ENCODE measurements at regions not wholly inside any gene's neighbourhood (a gene's known extent, or its start where the extent isn't known, plus 50 kb on each side); places are given as distances from the start of the nearest gene placed in this dataset.

DNA sequence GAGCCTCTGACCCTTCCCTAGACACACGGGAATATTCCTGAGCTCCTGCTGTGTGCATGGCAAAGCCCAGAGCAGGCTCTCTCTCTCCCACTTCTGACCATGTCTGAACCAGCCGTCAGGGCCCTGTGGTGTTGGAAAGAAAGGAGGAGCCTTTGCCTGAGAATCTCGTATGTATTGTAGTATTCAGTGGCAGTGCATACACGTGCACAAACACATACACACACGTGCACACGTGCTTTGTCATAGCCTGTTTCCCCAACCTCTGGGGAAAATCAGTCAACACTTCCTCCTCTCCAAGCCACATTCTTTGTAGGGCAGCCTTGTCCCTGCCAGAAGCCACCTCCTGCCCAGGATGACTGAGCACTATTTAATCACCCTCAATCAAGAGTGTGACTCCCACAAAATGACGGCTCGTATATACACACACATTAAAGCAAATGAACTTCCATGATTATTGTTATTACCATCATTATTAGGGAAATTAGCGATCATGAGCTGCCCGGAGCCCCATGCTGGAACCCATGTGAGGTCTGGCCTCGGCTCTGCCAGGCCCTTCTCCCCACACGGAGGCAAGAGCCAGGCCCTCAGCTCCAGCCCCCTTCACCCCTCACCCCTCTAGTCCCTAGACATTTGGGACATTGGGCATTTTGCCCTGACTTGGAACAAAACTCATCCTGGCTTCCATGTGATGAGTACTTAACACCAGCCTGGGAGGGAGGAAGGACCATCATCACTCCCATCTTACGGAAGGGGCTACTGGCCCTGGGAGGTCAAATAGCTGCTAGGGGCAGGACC lies 331.9 kb downstream of the NPHP4 start:
- TF ChIP-seq SP1 (IDR thresholded peaks at IDR 0.05) (no peak), L3MBTL2 (conservative IDR thresholded peaks at IDR 0.05) (no peak), BHLHE40 (IDR thresholded peaks at IDR 0.05; ENCODE audit: borderline replicate concordance) (no peak), FOXM1 (IDR thresholded peaks at IDR 0.05; ENCODE audit: borderline replicate concordance) (no peak), CTBP1 (IDR thresholded peaks at IDR 0.05; ENCODE audit: borderline replicate concordance) (no peak), ELF4 (IDR thresholded peaks at IDR 0.05) (no peak), TARDBP (IDR thresholded peaks at IDR 0.05) (no peak), FOXA1 (IDR thresholded peaks at IDR 0.05) (no peak), NFRKB (IDR thresholded peaks at IDR 0.05) (no peak), ARNT (IDR thresholded peaks at IDR 0.05) (no peak), HDGF (IDR thresholded peaks at IDR 0.05; ENCODE audit: borderline replicate concordance) (no peak), PKNOX1 (IDR thresholded peaks at IDR 0.05) (no peak), SUZ12 (IDR thresholded peaks at IDR 0.05) (no peak), ZNF384 (IDR thresholded peaks at IDR 0.05) (no peak), FOXK2 (IDR thresholded peaks at IDR 0.05) (no peak), LEF1 (IDR thresholded peaks at IDR 0.05; ENCODE audit: borderline replicate concordance) (no peak)
- DNase-seq (ENCODE audit: extremely low spot score), result no peak
- POLR2A ChIA-PET, result no interaction called here
- CTCF ChIA-PET, result no interaction called here

GRCh38 chr1:5659606-5660005 lies 332.6 kb downstream of the NPHP4 start:
- POLR2A ChIA-PET, result no interaction called here
- TF ChIP-seq ARNT (IDR thresholded peaks at IDR 0.05) (no peak), LEF1 (IDR thresholded peaks at IDR 0.05; ENCODE audit: borderline replicate concordance) (no peak), NFRKB (IDR thresholded peaks at IDR 0.05) (no peak), FOXM1 (IDR thresholded peaks at IDR 0.05; ENCODE audit: borderline replicate concordance) (no peak)
- CTCF ChIA-PET, result no interaction called here
- no peak for DNase-seq (ENCODE audit: extremely low spot score)

DNA sequence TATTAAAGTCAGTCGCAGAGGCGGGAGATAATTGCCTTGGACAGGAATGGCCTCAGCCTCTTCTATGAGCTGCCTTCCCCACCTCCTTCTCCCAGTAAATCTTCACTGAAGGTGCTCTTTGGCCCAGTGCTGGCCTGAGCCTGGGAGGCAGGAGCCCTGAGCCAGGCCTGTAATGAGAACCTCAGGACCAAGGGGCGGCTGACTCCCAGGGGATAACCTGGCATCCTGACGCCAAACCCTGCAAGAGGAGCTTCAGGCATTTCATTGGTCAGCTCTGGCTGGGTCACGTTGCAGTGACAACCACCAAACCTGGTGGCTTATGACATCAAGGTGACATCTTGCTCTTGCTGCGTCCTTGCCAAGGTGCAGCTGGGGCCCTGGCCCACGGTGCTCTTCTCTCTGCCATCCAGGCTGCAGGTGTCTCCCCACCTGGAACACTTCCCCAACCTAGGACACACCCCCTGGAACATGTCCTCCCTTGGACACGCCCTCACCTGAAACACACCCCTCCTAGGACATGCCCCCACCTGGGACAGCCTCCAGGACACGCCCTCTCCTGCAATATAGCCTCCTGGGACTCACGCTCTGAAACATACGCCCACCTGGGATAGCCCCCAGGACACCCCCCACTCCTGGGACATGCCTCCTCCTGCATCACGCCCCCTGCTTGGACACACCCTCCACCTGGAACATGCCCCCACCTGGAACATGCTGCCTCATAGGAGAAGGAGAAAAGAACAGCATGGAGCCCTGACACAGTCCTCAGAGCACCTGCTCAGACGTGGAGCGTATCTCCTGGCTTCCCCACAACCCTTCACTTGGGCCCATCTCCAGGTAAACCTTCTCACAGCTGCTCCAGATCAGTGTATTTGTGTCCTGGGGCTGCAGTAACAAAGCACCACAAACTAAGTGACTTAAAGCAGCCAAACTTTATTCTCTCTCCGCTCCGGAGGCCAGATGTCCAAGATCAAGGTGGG lies 333.6 kb downstream of the NPHP4 start:
- TF ChIP-seq SP1 (IDR thresholded peaks at IDR 0.05), result no peak
- TF ChIP-seq ZNF384 (IDR thresholded peaks at IDR 0.05), result no peak
- no peak for TF ChIP-seq PKNOX1 (IDR thresholded peaks at IDR 0.05)
- TF ChIP-seq NFRKB (IDR thresholded peaks at IDR 0.05), result no peak
- TF ChIP-seq TARDBP (IDR thresholded peaks at IDR 0.05), result no peak
- TF ChIP-seq FOXM1 (IDR thresholded peaks at IDR 0.05; ENCODE audit: borderline replicate concordance), result no peak
- TF ChIP-seq L3MBTL2 (conservative IDR thresholded peaks at IDR 0.05), result no peak
- TF ChIP-seq FOXK2 (IDR thresholded peaks at IDR 0.05), result no peak
- no peak for TF ChIP-seq BHLHE40 (IDR thresholded peaks at IDR 0.05; ENCODE audit: borderline replicate concordance)
- TF ChIP-seq CTBP1 (IDR thresholded peaks at IDR 0.05; ENCODE audit: borderline replicate concordance), result no peak
- no peak for TF ChIP-seq ELF4 (IDR thresholded peaks at IDR 0.05)
- TF ChIP-seq HDGF (IDR thresholded peaks at IDR 0.05; ENCODE audit: borderline replicate concordance), result no peak
- no peak for TF ChIP-seq SUZ12 (IDR thresholded peaks at IDR 0.05)
- no peak for DNase-seq (ENCODE audit: extremely low spot score)
- ChIA-PET POLR2A (no interaction called here), CTCF (no interaction called here)

DNA sequence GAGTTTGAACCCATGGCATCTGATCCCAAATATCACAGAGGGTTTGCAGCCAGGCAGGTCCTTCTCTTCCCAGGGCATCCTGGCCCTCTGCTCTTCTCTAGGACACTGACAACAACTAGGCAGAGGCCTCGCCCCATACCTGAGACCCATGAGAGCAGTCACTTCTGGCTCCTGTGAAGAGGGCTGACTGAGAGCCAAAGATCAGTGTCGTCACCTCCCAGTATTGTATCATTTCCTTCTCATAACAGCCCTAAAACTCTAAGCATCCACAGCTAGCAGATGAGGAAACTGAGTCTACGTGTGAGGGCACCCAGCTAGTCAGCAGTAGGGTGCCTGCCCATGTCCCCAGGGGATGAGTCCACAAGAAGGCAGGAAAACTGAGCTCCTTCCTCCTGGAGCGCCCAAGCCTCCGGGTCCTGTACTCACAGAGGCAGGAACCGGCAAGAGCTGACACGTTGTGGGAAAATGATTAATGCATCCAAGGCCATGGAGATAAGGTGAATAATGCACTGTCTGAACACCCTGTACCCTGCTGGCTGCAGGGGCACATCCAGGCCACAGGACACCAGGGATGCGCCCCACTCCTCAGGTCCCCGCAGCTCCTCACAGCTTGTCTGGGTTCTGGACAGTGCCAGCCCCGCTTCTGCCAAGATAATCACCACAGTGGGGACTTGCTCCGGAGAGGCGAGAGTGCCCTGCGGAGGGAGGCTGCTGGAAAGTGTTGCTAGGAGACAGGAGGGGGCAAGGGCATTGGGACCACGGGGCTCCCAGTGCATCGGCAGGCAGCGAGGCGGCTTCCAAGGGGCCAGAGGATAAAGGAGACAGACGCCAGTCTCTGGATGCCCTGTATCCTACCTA lies 340.0 kb downstream of the NPHP4 start:
- no peak for DNase-seq (ENCODE audit: extremely low spot score)
- POLR2A ChIA-PET, result no interaction called here
- CTCF ChIA-PET, result no interaction called here
- TF ChIP-seq FOXA1 (IDR thresholded peaks at IDR 0.05) (no peak), SP1 (IDR thresholded peaks at IDR 0.05) (no peak), CTBP1 (IDR thresholded peaks at IDR 0.05; ENCODE audit: borderline replicate concordance) (no peak), PKNOX1 (IDR thresholded peaks at IDR 0.05) (no peak), ELF4 (IDR thresholded peaks at IDR 0.05) (no peak), TARDBP (IDR thresholded peaks at IDR 0.05) (no peak), ARNT (IDR thresholded peaks at IDR 0.05) (no peak), FOXK2 (IDR thresholded peaks at IDR 0.05) (no peak), LEF1 (IDR thresholded peaks at IDR 0.05; ENCODE audit: borderline replicate concordance) (no peak), ZNF384 (IDR thresholded peaks at IDR 0.05) (no peak), BHLHE40 (IDR thresholded peaks at IDR 0.05; ENCODE audit: borderline replicate concordance) (no peak), SUZ12 (IDR thresholded peaks at IDR 0.05) (no peak), L3MBTL2 (conservative IDR thresholded peaks at IDR 0.05) (no peak), FOXM1 (IDR thresholded peaks at IDR 0.05; ENCODE audit: borderline replicate concordance) (no peak), HDGF (IDR thresholded peaks at IDR 0.05; ENCODE audit: borderline replicate concordance) (no peak)

DNA sequence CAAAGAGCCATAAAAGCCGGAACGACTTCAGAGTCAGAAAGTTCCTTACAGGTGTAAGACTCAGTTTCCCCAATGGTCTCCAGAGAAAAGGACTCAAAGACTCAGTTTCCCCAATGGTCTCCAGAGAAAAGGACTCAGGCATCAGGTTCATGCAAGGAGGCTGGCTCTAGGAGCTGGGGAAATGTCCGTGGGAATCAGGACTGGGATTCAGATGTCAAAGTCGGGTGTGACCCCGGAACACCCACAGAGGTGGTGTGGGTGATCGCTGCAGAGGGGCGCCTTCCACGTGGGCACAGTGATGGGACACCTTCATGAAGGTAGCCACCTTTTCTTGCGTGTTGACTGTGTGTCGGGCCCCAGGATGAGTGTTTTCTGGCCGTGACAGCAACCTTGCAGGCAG lies 340.8 kb downstream of the NPHP4 start:
- ChIA-PET POLR2A (no interaction called here), CTCF (no interaction called here)
- TF ChIP-seq ARNT (IDR thresholded peaks at IDR 0.05) (no peak), SUZ12 (IDR thresholded peaks at IDR 0.05) (no peak), BHLHE40 (IDR thresholded peaks at IDR 0.05; ENCODE audit: borderline replicate concordance) (no peak), CTBP1 (IDR thresholded peaks at IDR 0.05; ENCODE audit: borderline replicate concordance) (no peak), L3MBTL2 (conservative IDR thresholded peaks at IDR 0.05) (no peak), TARDBP (IDR thresholded peaks at IDR 0.05) (no peak), FOXA1 (IDR thresholded peaks at IDR 0.05) (no peak), SP1 (IDR thresholded peaks at IDR 0.05) (no peak), LEF1 (IDR thresholded peaks at IDR 0.05; ENCODE audit: borderline replicate concordance) (no peak), NFRKB (IDR thresholded peaks at IDR 0.05) (no peak), FOXK2 (IDR thresholded peaks at IDR 0.05) (no peak), ELF4 (IDR thresholded peaks at IDR 0.05) (no peak), HDGF (IDR thresholded peaks at IDR 0.05; ENCODE audit: borderline replicate concordance) (no peak), PKNOX1 (IDR thresholded peaks at IDR 0.05) (no peak), FOXM1 (IDR thresholded peaks at IDR 0.05; ENCODE audit: borderline replicate concordance) (no peak), ZNF384 (IDR thresholded peaks at IDR 0.05) (no peak)
- no peak for DNase-seq (ENCODE audit: extremely low spot score)

All from HEK293T (cell line).